SH-SY5Y (cell line): ENCODE measurements at regions not wholly inside any gene's neighbourhood (a gene's known extent, or its start where the extent isn't known, plus 50 kb on each side); places are given as distances from the start of the nearest gene placed in this dataset.

Source experiments
- GATA2 ChIP-seq: IDR thresholded peaks from 2 replicates; pipeline ENCODE4 v1.6.1; 2011; ENCODE audit warnings: mild to moderate bottlenecking, low read depth, low read length
- GATA3 ChIP-seq: IDR thresholded peaks from 2 replicates; pipeline ENCODE4 v1.6.1; 2011; ENCODE audit warnings: low read depth, mild to moderate bottlenecking, low read length, moderate library complexity

DNA sequence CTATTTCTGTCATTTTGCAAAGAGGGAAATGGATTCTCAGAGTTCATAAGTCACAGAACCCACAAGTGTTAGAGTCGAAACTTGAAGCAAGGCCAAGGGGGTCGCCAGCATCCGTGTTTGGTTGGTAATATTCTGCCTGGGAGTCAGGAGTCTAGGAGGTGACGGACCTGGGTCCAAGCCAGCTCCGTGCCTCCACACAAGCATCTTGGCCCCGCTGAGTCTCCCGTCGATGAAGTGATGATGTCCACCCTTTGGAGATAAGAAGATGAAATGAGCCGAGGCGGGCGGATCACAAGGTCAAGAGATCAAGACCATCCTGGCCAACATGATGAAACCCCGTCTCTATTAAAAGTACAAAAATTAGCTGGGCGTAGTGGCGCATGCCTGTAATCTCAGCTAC is 53.2 kb upstream of the TNRC6C start:
- no peak for TF ChIP-seq GATA2
- no peak for TF ChIP-seq GATA3
